ENCODE measurements at regions not wholly inside any gene's neighbourhood (a gene's known extent, or its start where the extent isn't known, plus 50 kb on each side); places are given as distances from the start of the nearest gene placed in this dataset.

DNA sequence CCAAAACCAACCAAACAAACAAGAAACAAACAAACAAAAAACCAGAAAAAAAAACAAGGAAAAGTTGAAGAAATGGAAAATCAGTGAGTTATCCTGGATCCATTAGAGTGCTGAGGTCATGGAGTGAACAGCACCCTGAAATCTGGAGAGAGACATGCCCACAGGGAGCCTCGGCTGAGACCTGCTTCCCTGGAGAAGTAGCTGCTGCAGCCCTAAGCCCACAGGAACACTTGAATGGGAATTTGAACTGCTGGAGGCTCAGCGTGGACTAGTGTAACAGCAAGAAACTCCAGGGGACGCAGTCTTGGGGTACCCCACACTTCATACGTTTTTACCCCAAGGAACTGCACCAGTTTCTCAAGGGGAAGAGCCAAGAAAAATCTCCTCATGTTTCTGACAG, 144.1 kb upstream of the UBE3A start:
- POLR2A ChIA-PET (ENCODE audit: partially characterized antibody): no interaction called here
- no peak overlapping the region for H2AK5ac ChIP-seq (ENCODE audit: low read depth, low read length)
- H2BK5ac ChIP-seq (ENCODE audit: low read depth, low read length): no peak overlapping the region
- no peak overlapping the region for H3K4ac ChIP-seq (replicated peaks; ENCODE audit: insufficient read length, low read depth, low read length)
- no peak overlapping the region for H3K4me3 ChIP-seq (ENCODE audit: extremely low read depth in 1 of 4, insufficient read depth in 2 of 4, low read depth in 3 of 4, low read length in 4 of 4)
- TF ChIP-seq RXRA (IDR thresholded peaks at IDR 0.05; ENCODE audit: insufficient read depth, low read depth, low read length) (no peak), NRF1 (IDR thresholded peaks at IDR 0.05; ENCODE audit: low read depth, low read length) (no peak), ZNF274 (IDR thresholded peaks at IDR 0.05; ENCODE audit: borderline replicate concordance, extremely low read depth, low read length) (no peak)
- no peak overlapping the region for H3K23ac ChIP-seq (ENCODE audit: insufficient read length)
- no peak overlapping the region for H3K9ac ChIP-seq (replicated peaks in 1 of 4; ENCODE audit: extremely low read depth in 1 of 4, low read depth in 3 of 4, low read length in 3 of 4)
- H3K4me1 ChIP-seq (replicated peaks in 1 of 4; ENCODE audit: control insufficient read depth in 3 of 4, insufficient read depth in 4 of 4, low read length in 3 of 4): no peaks in the 10 kb centered on the region
- no peak overlapping the region for H2BK120ac ChIP-seq (replicated peaks; ENCODE audit: low read depth, low read length)
- no peaks in the 10 kb centered on the region for H3K79me2 ChIP-seq (ENCODE audit: control insufficient read depth in 1 of 2, insufficient read depth in 2 of 2, low read length in 2 of 2)
- H3K9me3 ChIP-seq (ENCODE audit: insufficient read depth in 2 of 2, low read depth in 1 of 2, low read length in 1 of 2): peaks cover 0 to 2% of the 10 kb centered on the region in 2 experiments; a peak in 2 of 4 replicates
- 0 out of 7 replicates have a peak, but pooled peaks cover 0 to 2% (median 0%) of the 10 kb centered on the region in 4 experiments for H3K27me3 ChIP-seq (replicated peaks in 1 of 4; ENCODE audit: control insufficient read depth in 3 of 4, extremely low read depth in 1 of 4, insufficient read depth in 3 of 4, low read length in 3 of 4)
- no peaks in the 10 kb centered on the region for H3K36me3 ChIP-seq (ENCODE audit: control insufficient read depth in 2 of 4, insufficient read depth in 4 of 4, low read length in 3 of 4)
- no peak overlapping the region for H2BK20ac ChIP-seq (ENCODE audit: low read length)
- H3K4me2 ChIP-seq (ENCODE audit: insufficient read depth in 1 of 2, low read depth in 2 of 2, low read length in 2 of 2): no peak overlapping the region
- no peak overlapping the region for H3K18ac ChIP-seq (ENCODE audit: extremely low read depth, low read length)
- H3K27ac ChIP-seq (ENCODE audit: low read depth, low read length): no peak overlapping the region
- H2BK15ac ChIP-seq (ENCODE audit: low read length): no peak overlapping the region
- CTCF ChIA-PET (ENCODE audit: partially characterized antibody): interaction anchor here (0.6 to 1.2 kb wide), 3 partner anchors 12 to 188 kb away, joined by 3 to 4 read pairs (median 3); no protein-coding TSS in a partner anchor
- no peak overlapping the region for H4K91ac ChIP-seq (replicated peaks; ENCODE audit: insufficient read length, low read length)
- H3K14ac ChIP-seq (ENCODE audit: insufficient read length): no peak overlapping the region
- no peak overlapping the region for H2AFZ ChIP-seq (ENCODE audit: low read length)
- no peak overlapping the region for H2BK12ac ChIP-seq (ENCODE audit: low read depth, low read length)
- no peaks in the 10 kb centered on the region for H3K79me1 ChIP-seq (ENCODE audit: low read depth, low read length)
- H4K5ac ChIP-seq (ENCODE audit: insufficient read length, low read depth, low read length): no peak overlapping the region
- 63% methylated on average over 4 of the region's 4 CpGs; no CpG with 5 or more reads in 1 of the 2 experiments for WGBS, 2 experiments (ENCODE audit: extremely low coverage in 1 of 2, insufficient coverage in 1 of 2, insufficient read length in 1 of 2, insufficient replicate concordance in 2 of 2, low coverage in 1 of 2, low lambda C conversion rate in 2 of 2, missing lambda C conversion rate in 1 of 2)
- DNase-seq (ENCODE audit: low read depth in 1 of 2, low spot score in 2 of 2) (no peak), FAIRE-seq (no peak)
- no peaks in the 10 kb centered on the region for H4K20me1 ChIP-seq (replicated peaks in 1 of 2; ENCODE audit: control insufficient read depth in 1 of 2, insufficient read depth in 2 of 2, low read length in 2 of 2)
- H3K56ac ChIP-seq (replicated peaks; ENCODE audit: insufficient read length, low read depth, low read length): no peak overlapping the region
- no peaks in the 10 kb centered on the region for H3K23me2 ChIP-seq (ENCODE audit: low read depth, low read length)
- no peak overlapping the region for H4K8ac ChIP-seq (ENCODE audit: extremely low read depth, insufficient read depth, low read length)
